ENCODE measurements at regions not wholly inside any gene's neighbourhood (a gene's known extent, or its start where the extent isn't known, plus 50 kb on each side); places are given as distances from the start of the nearest gene placed in this dataset.

DNA sequence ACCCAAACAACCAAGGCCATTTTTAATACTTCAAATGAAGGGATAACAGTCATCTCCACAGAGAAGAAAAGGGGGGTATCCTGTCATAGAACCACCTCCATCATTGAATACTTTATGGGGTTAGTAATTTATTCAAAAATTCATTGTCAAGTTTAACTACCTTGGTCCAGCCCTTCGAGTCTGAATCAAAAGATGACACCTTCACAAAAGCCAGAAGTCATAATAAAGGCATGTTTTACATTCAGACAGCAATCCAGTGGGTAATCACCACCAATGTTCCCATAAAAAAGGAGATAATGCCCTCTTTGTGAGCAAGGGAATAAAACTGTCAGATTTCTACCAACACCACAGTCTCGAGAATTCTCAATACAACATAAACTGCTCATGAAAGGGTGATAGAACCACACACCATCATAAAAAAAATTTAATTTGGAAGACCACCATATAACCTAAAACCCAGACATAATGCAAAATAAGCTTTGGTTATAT, 145.6 kb upstream of the ZBTB20 start:
- TF ChIP-seq, protein P1, sequence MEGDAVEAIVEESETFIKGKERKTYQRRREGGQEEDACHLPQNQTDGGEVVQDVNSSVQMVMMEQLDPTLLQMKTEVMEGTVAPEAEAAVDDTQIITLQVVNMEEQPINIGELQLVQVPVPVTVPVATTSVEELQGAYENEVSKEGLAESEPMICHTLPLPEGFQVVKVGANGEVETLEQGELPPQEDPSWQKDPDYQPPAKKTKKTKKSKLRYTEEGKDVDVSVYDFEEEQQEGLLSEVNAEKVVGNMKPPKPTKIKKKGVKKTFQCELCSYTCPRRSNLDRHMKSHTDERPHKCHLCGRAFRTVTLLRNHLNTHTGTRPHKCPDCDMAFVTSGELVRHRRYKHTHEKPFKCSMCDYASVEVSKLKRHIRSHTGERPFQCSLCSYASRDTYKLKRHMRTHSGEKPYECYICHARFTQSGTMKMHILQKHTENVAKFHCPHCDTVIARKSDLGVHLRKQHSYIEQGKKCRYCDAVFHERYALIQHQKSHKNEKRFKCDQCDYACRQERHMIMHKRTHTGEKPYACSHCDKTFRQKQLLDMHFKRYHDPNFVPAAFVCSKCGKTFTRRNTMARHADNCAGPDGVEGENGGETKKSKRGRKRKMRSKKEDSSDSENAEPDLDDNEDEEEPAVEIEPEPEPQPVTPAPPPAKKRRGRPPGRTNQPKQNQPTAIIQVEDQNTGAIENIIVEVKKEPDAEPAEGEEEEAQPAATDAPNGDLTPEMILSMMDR (IDR thresholded peaks at IDR 0.05), result no peak
- no peak for TF ChIP-seq ZFX (IDR thresholded peaks at IDR 0.05; ENCODE audit: borderline replicate concordance)
